Liver (tissue), 8 donors: ENCODE measurements at regions not wholly inside any gene's neighbourhood (a gene's known extent, or its start where the extent isn't known, plus 50 kb on each side); places are given as distances from the start of the nearest gene placed in this dataset.

Experiments
- DNase-seq: peaks from one replicate; pipeline ENCODE4 v3.0.0-alpha.2; 2017; ENCODE audit warnings: low spot score
- H3K27ac ChIP-seq, 2 donors: one replicate each; pipeline ENCODE4 v1.7.0; 2013; ENCODE audit warnings: inconsistent platforms in 2 of 2, low read length in 2 of 2, control low read depth in 1 of 2, low read depth in 1 of 2, mild to moderate bottlenecking in 1 of 2
- H3K27me3 ChIP-seq, 4 donors: one replicate each; pipeline versions ENCODE4 v1.6.1 to v1.7.0; 2013; ENCODE audit warnings: low read length in 3 of 4, inconsistent platforms in 1 of 4, mild to moderate bottlenecking in 1 of 4, moderate library complexity in 1 of 4; ENCODE audit not compliant: control insufficient read depth in 4 of 4, insufficient read depth in 4 of 4
- H3K36me3 ChIP-seq, 4 donors: one replicate each; pipeline versions ENCODE4 v1.6.1 to v1.7.0; 2013; ENCODE audit warnings: low read length in 3 of 4, mild to moderate bottlenecking in 3 of 4, low read depth in 1 of 4, moderate library complexity in 1 of 4; ENCODE audit not compliant: control insufficient read depth in 4 of 4, insufficient read depth in 3 of 4
- H3K4me1 ChIP-seq, 4 donors: one replicate each; pipeline versions ENCODE4 v1.6.1 to v1.7.0; 2013; ENCODE audit warnings: low read length in 3 of 4, mild to moderate bottlenecking in 3 of 4, moderate library complexity in 1 of 4; ENCODE audit not compliant: control insufficient read depth in 4 of 4, insufficient read depth in 4 of 4
- H3K4me3 ChIP-seq, 3 donors: one replicate each; pipeline versions ENCODE4 v1.6.1 to v1.7.0; 2013; ENCODE audit warnings: low read length in 3 of 3, control low read depth in 1 of 3, low read depth in 1 of 3, mild to moderate bottlenecking in 1 of 3
- H3K9ac ChIP-seq, 2 donors: one replicate each; pipeline ENCODE4 v1.7.0; 2013; ENCODE audit warnings: low read length in 2 of 2, mild to moderate bottlenecking in 2 of 2, moderate library complexity in 2 of 2, control low read depth in 1 of 2, low read depth in 1 of 2
- H3K9me3 ChIP-seq, 4 donors: one replicate each; pipeline versions ENCODE4 v1.6.1 to v1.7.0; 2013; ENCODE audit warnings: low read length in 3 of 4; ENCODE audit not compliant: control insufficient read depth in 4 of 4
- ATF3 ChIP-seq: IDR thresholded peaks from 2 replicates; pipeline ENCODE4 v1.6.1; 2016; ENCODE audit warnings: antibody characterized with exemption
- CTCF ChIP-seq: fragments of 150-350 bp; IDR thresholded peaks from 2 replicates; pipeline ENCODE4 v1.5.1; 2017; ENCODE audit warnings: improper control_type of control experiment, low read depth, low read length; ENCODE audit not compliant: missing input control
- EGR1 ChIP-seq, 2 donors: IDR thresholded peaks; 2 replicates each; pipeline ENCODE4 v1.6.1; 2016 to 2018; ENCODE audit warnings: antibody characterized with exemption in 2 of 2, low read depth in 2 of 2
- FOXA1 ChIP-seq: IDR thresholded peaks from 2 replicates; pipeline ENCODE4 v1.6.1; 2016; ENCODE audit warnings: antibody characterized with exemption
- FOXA2 ChIP-seq: IDR thresholded peaks from 2 replicates; pipeline ENCODE4 v1.6.1; 2016; ENCODE audit warnings: antibody characterized with exemption
- GABPA ChIP-seq, 2 donors: IDR thresholded peaks in 1 of 2; conservative IDR thresholded peaks in 1 of 2; 2 replicates each; pipeline ENCODE4 v1.6.1; 2016; ENCODE audit warnings: antibody characterized with exemption in 2 of 2, mild to moderate bottlenecking in 1 of 2, moderate library complexity in 1 of 2
- HNF4A ChIP-seq, 2 donors: conservative IDR thresholded peaks; 2 replicates each; pipeline ENCODE4 v1.6.1; 2016; ENCODE audit warnings: antibody characterized with exemption in 2 of 2, mild to moderate bottlenecking in 2 of 2
- JUND ChIP-seq, 2 donors: IDR thresholded peaks; 2 replicates each; pipeline ENCODE4 v1.6.1; 2016; ENCODE audit warnings: antibody characterized with exemption in 2 of 2
- MAX ChIP-seq: IDR thresholded peaks from 2 replicates; pipeline ENCODE4 v1.6.1; 2016; ENCODE audit warnings: antibody characterized with exemption
- RAD21 ChIP-seq, 2 donors: IDR thresholded peaks; 2 replicates each; pipeline ENCODE4 v1.6.1; 2016; ENCODE audit warnings: antibody characterized with exemption in 2 of 2, mild to moderate bottlenecking in 2 of 2
- REST ChIP-seq: IDR thresholded peaks from 2 replicates; pipeline ENCODE4 v1.6.1; 2016; ENCODE audit warnings: antibody characterized with exemption, mild to moderate bottlenecking
- RXRA ChIP-seq, 2 donors: IDR thresholded peaks; 2 replicates each; pipeline ENCODE4 v1.6.1; 2017 to 2018; ENCODE audit warnings: antibody characterized with exemption in 2 of 2, mild to moderate bottlenecking in 1 of 2
- SP1 ChIP-seq: IDR thresholded peaks from 2 replicates; pipeline ENCODE4 v1.6.1; 2018; ENCODE audit warnings: antibody characterized with exemption, mild to moderate bottlenecking
- TAF1 ChIP-seq: conservative IDR thresholded peaks from 2 replicates; pipeline ENCODE4 v1.6.1; 2016; ENCODE audit warnings: antibody characterized with exemption, mild to moderate bottlenecking
- YY1 ChIP-seq: IDR thresholded peaks from 2 replicates; pipeline ENCODE4 v1.6.1; 2016; ENCODE audit warnings: antibody characterized with exemption, mild to moderate bottlenecking
- ZBTB33 ChIP-seq: IDR thresholded peaks from 2 replicates; pipeline ENCODE4 v1.6.1; 2016; ENCODE audit warnings: antibody characterized with exemption
- WGBS: extraction: QIAGEN DNeasy Blood & Tissue Kit; methylation state at CpG from one replicate; pipeline ENCODE4 v1.1.7; 2013; 5-methylcytosine and 5-hydroxymethylcytosine counted together
- donor health status: healthy.
- donor health status: healthy.
- donor health status: healthy.
- donor health status: healthy.
- donor health status: healthy.

GRCh38 chr5:4215143-4215542, 619.5 kb downstream of the IRX1 start (continued):
- no peak for TF ChIP-seq ZBTB33

- no peak overlapping the region for H3K4me3 ChIP-seq
- 67% methylated on average over 3 of the region's 3 CpGs for WGBS
- H3K9ac ChIP-seq = no peak overlapping the region
- H3K36me3 ChIP-seq = no peaks in the 10 kb centered on the region
- no peak for TF ChIP-seq CTCF
- no peak for TF ChIP-seq YY1
- TF ChIP-seq JUND (IDR thresholded peaks at IDR 0.05) = no peak
- no peak for TF ChIP-seq FOXA2
- TF ChIP-seq ZBTB33 = no peak
- no peak for TF ChIP-seq HNF4A (conservative IDR thresholded peaks at IDR 0.05)
- no peak for TF ChIP-seq ATF3
- peaks cover 0 to 3% (median 0%) of the 10 kb centered on the region in 4 donors for H3K9me3 ChIP-seq
- H3K27me3 ChIP-seq = no peaks in the 10 kb centered on the region
- no peak overlapping the region for H3K27ac ChIP-seq
- DNase-seq = no peak
- no peaks in the 10 kb centered on the region for H3K4me1 ChIP-seq
These were observed 620.5 kb downstream of the IRX1 start for GRCh38 chr5:4216142-4216541.

- Histone ChIP-seq H3K27ac (no peak overlapping the region), H3K4me1 (no peaks in the 10 kb centered on the region), H3K4me3 (no peak overlapping the region), H3K36me3 (no peaks in the 10 kb centered on the region), H3K9me3 (peaks cover 0 to 2% (median 0%) of the 10 kb centered on the region in 4 donors), H3K9ac (no peak overlapping the region), H3K27me3 (no peaks in the 10 kb centered on the region)
- TF ChIP-seq RAD21 (IDR thresholded peaks at IDR 0.05) (no peak), EGR1 (IDR thresholded peaks at IDR 0.05; ENCODE audit: low read depth in 2 of 2) (no peak), REST (no peak), SP1 (no peak), RXRA (IDR thresholded peaks at IDR 0.05) (no peak), ZBTB33 (no peak), GABPA (IDR thresholded peaks at IDR 0.05 in 1 of 2, conservative IDR thresholded peaks at IDR 0.05 in 1 of 2) (no peak), ATF3 (no peak), YY1 (no peak), JUND (IDR thresholded peaks at IDR 0.05) (no peak), FOXA1 (no peak), MAX (no peak), TAF1 (no peak)
- no peak for DNase-seq
- WGBS = 79% methylated on average over 7 of the region's 7 CpGs
These were observed 624.4 kb downstream of the IRX1 start for GRCh38 chr5:4220016-4220415.
